Gastrocnemius medialis (tissue), 4 donors: ENCODE measurements at regions not wholly inside any gene's neighbourhood (a gene's known extent, or its start where the extent isn't known, plus 50 kb on each side); places are given as distances from the start of the nearest gene placed in this dataset.

ENCODE experiments used
- ATAC-seq, 2 donors: fragments of 150-250 bp; one replicate each; pipeline ENCODE4 v1.9.1; 2016
- DNase-seq, 2 donors: peaks; one replicate each; pipeline ENCODE4 v3.0.0-alpha.2; 2019
- H3K27ac ChIP-seq, 4 donors: fragments of 200-600 bp; sonication (generic); 1 replicate in 1 of 4; 2 replicates in 3 of 4; pipeline ENCODE4 v1.5.1; 2016 to 2018; ENCODE audit warnings: mild to moderate bottlenecking in 2 of 4, moderate library complexity in 1 of 4
- H3K27me3 ChIP-seq, 3 donors: fragments of 200-600 bp; sonication (generic) in 2 of 3; 1 replicate in 1 of 3; 2 replicates in 2 of 3; pipeline versions ENCODE4 v1.5.1 to v1.6.0; 2016 to 2019; ENCODE audit warnings: mild to moderate bottlenecking in 1 of 3, moderate library complexity in 1 of 3
- H3K36me3 ChIP-seq, 2 donors: fragments of 200-600 bp; sonication (generic) in 1 of 2; one replicate each; pipeline ENCODE4 v1.5.1; 2017 to 2018
- H3K4me1 ChIP-seq, 2 donors: fragments of 200-600 bp; sonication (generic) in 1 of 2; one replicate each; pipeline ENCODE4 v1.5.1; 2016 to 2017; ENCODE audit warnings: mild to moderate bottlenecking in 2 of 2
- H3K4me3 ChIP-seq, 4 donors: fragments of 200-600 bp; sonication (generic) in 3 of 4; 1 replicate in 1 of 4; 2 replicates in 3 of 4; pipeline ENCODE4 v1.5.1; 2016 to 2019; ENCODE audit warnings: mild to moderate bottlenecking in 2 of 4
- H3K9me3 ChIP-seq, 3 donors: fragments of 200-600 bp; sonication (generic) in 2 of 3; 1 replicate in 1 of 3; 2 replicates in 2 of 3; pipeline ENCODE4 v1.5.1; 2016 to 2019
- POLR2A ChIP-seq, 2 donors: fragments of 450-650 bp; IDR thresholded peaks; one replicate each; pipeline ENCODE4 v1.6.1; 2017; ENCODE audit warnings: antibody characterized with exemption in 2 of 2, mild to moderate bottlenecking in 2 of 2, moderate library complexity in 2 of 2
- in situ Hi-C, 4 donors: fragments of 200-750 bp; cut with MboI; loops; one replicate each; pipeline versions ENCODE4 v1.15.0 to v1.8.0; 2017; ENCODE audit warnings: low sequenced_read_pairs in 4 of 4
- intact Hi-C: fragments of 100-400 bp; cut with DNase I; formaldehyde crosslinking; loops from one replicate; pipeline ENCODE4 v1.15.1; 2023; ENCODE audit warnings: low total_unique reads
- TF ChIP-seq, protein P1 (sequence below), 5 experiments: fragments of 450-650 bp in 3 of 5; fragments of 200-600 bp in 2 of 5; sonication (generic) in 2 of 5; IDR thresholded peaks in 4 of 5; conservative IDR thresholded peaks in 1 of 5; 1 replicate in 4 of 5; 2 replicates in 1 of 5; pipeline ENCODE4 v1.5.1; 2016 to 2019; ENCODE audit warnings: antibody characterized with exemption in 5 of 5, mild to moderate bottlenecking in 3 of 5, moderate library complexity in 3 of 5

DNA sequence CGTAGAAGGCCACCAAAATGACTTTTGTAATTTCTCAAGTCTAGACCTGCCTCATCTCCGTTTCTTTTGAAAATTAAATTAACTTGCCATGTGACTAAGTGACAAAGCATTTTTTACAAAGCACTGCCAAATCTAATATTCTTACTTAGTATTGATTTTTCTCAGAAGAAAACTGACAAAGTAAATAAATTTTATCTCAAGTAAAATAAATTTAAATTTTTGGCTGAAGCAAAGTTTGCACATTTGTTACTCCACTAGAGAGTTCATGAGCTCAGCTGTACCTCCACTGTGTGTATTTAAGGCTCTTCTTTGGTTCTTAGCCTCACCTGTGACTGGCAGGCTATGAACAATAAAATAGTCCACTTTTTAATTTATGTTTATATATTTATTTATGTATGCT is 441.1 kb upstream of the PCDH10 start:
- H3K27ac ChIP-seq: no peak overlapping the region
- ATAC-seq (no peak), DNase-seq (no peak)
- in situ Hi-C loops: no loop called here
- intact Hi-C loops: no loop called here
- no peaks in the 10 kb centered on the region for H3K4me1 ChIP-seq
- TF ChIP-seq POLR2A (IDR thresholded peaks at IDR 0.05): no peak
- TF ChIP-seq, protein P1, sequence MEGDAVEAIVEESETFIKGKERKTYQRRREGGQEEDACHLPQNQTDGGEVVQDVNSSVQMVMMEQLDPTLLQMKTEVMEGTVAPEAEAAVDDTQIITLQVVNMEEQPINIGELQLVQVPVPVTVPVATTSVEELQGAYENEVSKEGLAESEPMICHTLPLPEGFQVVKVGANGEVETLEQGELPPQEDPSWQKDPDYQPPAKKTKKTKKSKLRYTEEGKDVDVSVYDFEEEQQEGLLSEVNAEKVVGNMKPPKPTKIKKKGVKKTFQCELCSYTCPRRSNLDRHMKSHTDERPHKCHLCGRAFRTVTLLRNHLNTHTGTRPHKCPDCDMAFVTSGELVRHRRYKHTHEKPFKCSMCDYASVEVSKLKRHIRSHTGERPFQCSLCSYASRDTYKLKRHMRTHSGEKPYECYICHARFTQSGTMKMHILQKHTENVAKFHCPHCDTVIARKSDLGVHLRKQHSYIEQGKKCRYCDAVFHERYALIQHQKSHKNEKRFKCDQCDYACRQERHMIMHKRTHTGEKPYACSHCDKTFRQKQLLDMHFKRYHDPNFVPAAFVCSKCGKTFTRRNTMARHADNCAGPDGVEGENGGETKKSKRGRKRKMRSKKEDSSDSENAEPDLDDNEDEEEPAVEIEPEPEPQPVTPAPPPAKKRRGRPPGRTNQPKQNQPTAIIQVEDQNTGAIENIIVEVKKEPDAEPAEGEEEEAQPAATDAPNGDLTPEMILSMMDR (IDR thresholded peaks at IDR 0.05 in 4 of 5, conservative IDR thresholded peaks at IDR 0.05 in 1 of 5): no peak
- H3K9me3 ChIP-seq: no peaks in the 10 kb centered on the region
- H3K4me3 ChIP-seq: no peak overlapping the region
- H3K27me3 ChIP-seq: no peaks in the 10 kb centered on the region
- no peaks in the 10 kb centered on the region for H3K36me3 ChIP-seq

DNA sequence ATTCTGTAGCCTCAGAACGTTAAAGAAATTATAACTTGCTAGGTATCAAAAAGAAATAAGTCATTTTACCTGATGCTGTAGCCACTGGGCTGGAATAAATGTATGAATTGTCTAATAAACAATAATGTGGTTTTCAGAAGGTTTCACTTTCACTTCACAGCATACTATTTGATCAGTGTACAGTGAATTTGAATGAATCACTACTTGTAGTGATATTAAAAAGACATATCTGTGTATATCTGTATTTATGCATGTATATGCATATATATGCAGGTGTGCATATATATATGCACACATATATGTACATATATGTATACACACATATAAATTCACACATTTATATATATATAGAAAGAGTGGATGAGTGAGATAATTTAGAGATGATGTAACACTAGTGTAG is 440.0 kb upstream of the PCDH10 start:
- intact Hi-C loops: no loop called here
- Histone ChIP-seq H3K4me3 (no peak overlapping the region), H3K27ac (no peak overlapping the region), H3K27me3 (no peaks in the 10 kb centered on the region), H3K9me3 (no peaks in the 10 kb centered on the region), H3K4me1 (no peaks in the 10 kb centered on the region), H3K36me3 (no peaks in the 10 kb centered on the region)
- no peak for DNase-seq
- in situ Hi-C loops: no loop called here
- TF ChIP-seq, protein P1 (IDR thresholded peaks at IDR 0.05 in 4 of 5, conservative IDR thresholded peaks at IDR 0.05 in 1 of 5): no peak
- TF ChIP-seq POLR2A (IDR thresholded peaks at IDR 0.05): no peak
- no peak for ATAC-seq

DNA sequence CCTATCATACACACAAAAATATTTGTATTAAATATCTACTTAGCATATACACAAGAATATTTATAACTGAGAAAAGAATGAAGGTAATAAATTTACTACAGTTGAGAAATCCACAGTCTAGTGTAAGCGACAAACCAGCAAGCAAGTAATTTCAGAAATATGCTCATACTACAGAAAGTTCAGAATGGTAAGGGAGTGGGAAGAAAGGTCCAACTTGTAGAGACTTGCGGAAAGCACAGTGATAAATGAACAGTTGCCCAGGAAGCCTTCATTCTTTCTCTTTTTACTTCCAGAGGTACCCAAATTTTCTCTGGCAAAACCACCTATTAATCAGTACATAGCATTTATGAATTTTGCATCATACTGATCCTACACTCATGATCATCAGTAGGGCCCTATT is 438.1 kb upstream of the PCDH10 start:
- H3K4me1 ChIP-seq: no peaks in the 10 kb centered on the region
- in situ Hi-C loops: no loop called here
- H3K4me3 ChIP-seq: no peak overlapping the region
- no peaks in the 10 kb centered on the region for H3K27me3 ChIP-seq
- no peak overlapping the region for H3K27ac ChIP-seq
- H3K9me3 ChIP-seq: no peaks in the 10 kb centered on the region
- no peak for TF ChIP-seq POLR2A (IDR thresholded peaks at IDR 0.05)
- TF ChIP-seq, protein P1 (IDR thresholded peaks at IDR 0.05 in 4 of 5, conservative IDR thresholded peaks at IDR 0.05 in 1 of 5): no peak
- no peaks in the 10 kb centered on the region for H3K36me3 ChIP-seq
- DNase-seq (no peak), ATAC-seq (no peak)
- intact Hi-C loops: no loop called here

DNA sequence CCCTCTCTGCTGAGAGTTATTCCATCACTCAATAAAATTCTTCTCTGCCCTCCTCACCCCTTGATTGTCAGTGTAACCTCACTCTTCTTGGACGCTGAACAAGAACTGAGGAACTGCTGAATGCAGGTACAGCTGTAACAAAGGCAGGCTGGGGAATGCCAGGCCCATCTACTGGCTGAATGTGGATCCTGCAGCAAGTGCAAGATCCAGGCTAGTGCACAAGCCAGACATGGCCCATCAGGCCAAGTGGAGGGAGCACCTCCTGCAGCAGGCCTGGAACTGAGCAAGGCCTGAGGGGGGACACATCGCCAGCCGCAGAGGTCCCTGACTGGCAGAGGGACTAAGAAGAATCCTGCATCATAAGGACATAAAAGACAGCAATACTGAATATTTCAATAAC is 411.8 kb upstream of the PCDH10 start:
- in situ Hi-C loops (no loop called here), intact Hi-C loops (no loop called here)
- no peak for TF ChIP-seq POLR2A (IDR thresholded peaks at IDR 0.05)
- H3K27ac ChIP-seq: no peak overlapping the region
- H3K4me3 ChIP-seq: no peak overlapping the region
- DNase-seq (no peak), ATAC-seq (no peak)
- no peaks in the 10 kb centered on the region for H3K27me3 ChIP-seq
- no peaks in the 10 kb centered on the region for H3K9me3 ChIP-seq
- H3K4me1 ChIP-seq: no peaks in the 10 kb centered on the region
- no peaks in the 10 kb centered on the region for H3K36me3 ChIP-seq

DNA sequence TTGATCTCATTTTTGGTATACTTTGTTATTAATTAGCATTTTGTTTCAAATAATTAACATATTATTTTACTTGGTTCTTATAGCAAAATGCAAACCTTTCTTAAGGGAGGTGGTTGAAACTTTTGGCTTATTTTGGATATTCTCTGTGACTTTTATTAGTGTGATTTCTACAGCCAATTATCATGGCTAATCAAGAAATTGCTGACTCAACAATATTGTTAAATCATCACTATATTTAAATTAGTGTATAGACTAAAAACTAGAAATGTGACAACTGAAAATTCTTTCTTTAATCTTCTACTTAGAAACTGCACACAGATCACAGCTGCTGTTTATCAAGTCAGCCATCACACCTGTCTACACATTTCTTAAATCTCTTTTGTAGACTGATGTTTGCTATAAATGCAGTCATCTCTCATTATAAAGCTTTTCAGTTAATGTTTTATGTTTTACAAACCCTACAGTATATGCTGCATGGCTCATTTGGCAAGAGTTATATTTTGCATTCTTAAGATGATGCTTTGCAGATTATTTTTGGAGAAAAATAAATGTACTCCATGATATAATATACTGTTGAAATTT is 389.8 kb upstream of the PCDH10 start:
- intact Hi-C loops: no loop called here
- in situ Hi-C loops: no loop called here
- H3K9me3 ChIP-seq: no peaks in the 10 kb centered on the region
- DNase-seq: no peak
- no peaks in the 10 kb centered on the region for H3K4me1 ChIP-seq
- no peaks in the 10 kb centered on the region for H3K27me3 ChIP-seq
- no peak overlapping the region for H3K27ac ChIP-seq
- no peak overlapping the region for H3K4me3 ChIP-seq
- no peak for ATAC-seq
- no peaks in the 10 kb centered on the region for H3K36me3 ChIP-seq
- TF ChIP-seq, protein P1 (IDR thresholded peaks at IDR 0.05 in 4 of 5, conservative IDR thresholded peaks at IDR 0.05 in 1 of 5): no peak
- no peak for TF ChIP-seq POLR2A (IDR thresholded peaks at IDR 0.05)
